MV-4-11 (cell line): ENCODE measurements at regions not wholly inside any gene's neighbourhood (a gene's known extent, or its start where the extent isn't known, plus 50 kb on each side); places are given as distances from the start of the nearest gene placed in this dataset.

Experiments
- DNase-seq: peaks from one replicate; lab custom pipeline; 2025; lab: John Stamatoyannopoulos, UW

DNA sequence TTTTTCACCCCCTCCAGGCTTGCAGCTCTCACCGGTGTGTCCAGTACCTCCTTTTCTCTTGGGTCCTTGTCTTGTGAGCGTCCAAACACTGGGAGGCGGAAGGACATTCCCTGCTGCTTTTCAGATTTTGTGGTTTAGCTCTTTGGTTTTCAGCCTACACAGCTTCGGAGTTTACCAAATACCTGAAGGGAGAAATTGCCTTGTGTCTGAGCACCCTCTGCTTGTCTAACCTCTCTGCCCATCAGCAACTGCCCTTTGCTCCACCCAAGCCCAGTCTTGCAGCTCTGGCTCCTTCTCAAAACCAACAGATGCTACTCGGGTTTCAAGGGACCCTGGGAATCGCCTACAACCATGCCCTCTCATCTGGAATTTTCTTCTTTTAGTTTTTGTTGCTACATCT, 519.1 kb upstream of the IGFBP3 start:
- no peak for DNase-seq

DNA sequence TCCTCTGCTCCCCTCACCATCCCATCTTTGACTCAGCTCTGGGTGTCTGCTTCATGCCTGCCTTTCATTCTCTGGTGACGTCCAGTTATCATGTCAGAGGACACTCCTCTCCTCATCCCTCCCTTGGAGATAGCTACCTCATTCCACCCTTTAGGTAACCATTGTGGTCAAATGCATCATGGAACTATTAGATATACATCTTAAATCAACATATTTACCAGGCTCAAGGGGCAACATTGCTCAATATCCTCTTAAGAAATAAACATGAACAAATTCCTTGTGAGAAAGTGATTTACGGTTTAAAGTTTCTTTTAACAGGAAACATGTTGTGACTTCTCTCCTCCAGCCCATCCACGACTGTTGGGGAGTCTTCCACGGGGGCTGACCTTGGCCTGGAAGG, 511.6 kb upstream of the IGFBP3 start:
- no peak for DNase-seq

- no peak for DNase-seq
Measured at GRCh38 chr7:46428295-46428694, 507.2 kb upstream of the IGFBP3 start.

- no peak for DNase-seq
Measured at GRCh38 chr7:46424934-46425333, 503.9 kb upstream of the IGFBP3 start.

DNA sequence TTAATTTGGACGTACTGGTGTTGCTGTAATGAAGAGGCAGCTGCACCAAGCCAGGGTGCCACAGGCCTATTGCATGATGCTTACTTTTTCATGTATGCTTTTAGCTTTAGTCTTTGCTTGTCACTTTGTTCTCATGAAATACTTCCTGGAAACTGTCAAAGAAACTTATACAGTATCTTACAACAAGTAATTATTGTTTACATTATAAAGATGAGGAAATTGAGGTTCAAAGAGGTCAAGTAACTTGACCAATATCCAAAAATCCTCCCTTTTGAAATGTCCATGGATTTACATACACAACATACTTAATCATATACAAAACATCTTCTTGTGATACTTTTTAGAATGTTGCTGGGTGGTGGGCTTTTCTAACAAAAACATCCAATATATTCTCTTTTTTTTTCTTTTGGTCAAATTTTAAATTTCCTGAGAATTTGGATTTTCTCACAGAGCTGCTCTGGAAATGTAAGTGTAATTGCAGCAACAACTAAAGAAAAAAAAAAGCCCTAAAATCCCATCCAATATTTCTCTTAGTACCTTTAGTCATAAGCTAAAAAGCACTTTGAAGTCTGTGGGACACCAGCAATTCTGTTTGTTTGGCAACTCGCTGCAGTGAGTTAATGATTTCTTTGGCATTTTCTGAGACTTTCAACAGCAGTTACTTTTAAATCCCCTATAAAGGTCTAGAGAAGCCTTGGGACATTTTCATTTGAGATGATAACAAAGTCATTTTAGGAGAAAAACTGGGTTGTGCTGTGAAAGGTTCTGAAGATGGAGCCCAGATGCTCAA, 500.6 kb upstream of the IGFBP3 start:
- DNase-seq, result no peak

DNA sequence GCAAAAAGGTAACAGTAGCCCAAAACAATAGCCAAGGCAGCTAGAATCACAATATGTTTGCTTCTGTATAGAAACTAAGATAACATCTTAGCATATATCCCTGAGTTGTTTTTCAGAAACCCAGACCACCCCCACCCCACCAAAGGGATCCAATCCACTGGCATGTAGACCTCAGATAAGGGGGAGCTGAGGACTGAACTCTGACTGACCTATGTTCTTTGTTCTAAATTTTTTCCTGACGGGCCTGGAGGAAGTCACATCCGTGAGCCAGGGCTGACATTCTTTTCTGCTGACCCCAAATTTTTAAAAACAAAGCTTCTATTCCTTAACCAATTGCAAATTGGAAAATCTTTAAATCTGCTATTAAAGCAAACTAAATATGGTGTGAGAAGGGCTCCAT, 493.9 kb upstream of the IGFBP3 start:
- no peak for DNase-seq

- DNase-seq, result no peak
Measured at GRCh38 chr7:46411236-46411635, 490.2 kb upstream of the IGFBP3 start.

DNA sequence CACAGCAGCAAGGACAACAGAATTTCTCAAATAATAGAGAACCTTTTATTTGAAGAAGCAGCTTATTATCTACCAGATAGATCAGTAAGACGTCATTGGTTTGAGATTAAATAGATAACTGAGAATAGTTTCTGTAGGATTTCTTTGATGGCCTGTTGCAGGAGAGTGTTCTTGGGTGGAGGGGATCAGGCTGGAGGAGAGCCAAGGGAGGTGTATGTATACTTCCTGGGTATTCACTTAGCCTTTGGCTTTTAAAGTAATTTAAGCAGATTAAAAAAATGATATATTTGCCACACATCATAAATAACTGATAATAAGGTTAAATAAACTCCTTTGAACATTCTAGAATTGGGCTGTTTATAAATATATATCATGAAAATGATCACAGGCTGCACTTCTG, 486.1 kb upstream of the IGFBP3 start:
- DNase-seq, result no peak

- DNase-seq, result no peak
Measured at GRCh38 chr7:46397591-46397990, 476.5 kb upstream of the IGFBP3 start.

DNA sequence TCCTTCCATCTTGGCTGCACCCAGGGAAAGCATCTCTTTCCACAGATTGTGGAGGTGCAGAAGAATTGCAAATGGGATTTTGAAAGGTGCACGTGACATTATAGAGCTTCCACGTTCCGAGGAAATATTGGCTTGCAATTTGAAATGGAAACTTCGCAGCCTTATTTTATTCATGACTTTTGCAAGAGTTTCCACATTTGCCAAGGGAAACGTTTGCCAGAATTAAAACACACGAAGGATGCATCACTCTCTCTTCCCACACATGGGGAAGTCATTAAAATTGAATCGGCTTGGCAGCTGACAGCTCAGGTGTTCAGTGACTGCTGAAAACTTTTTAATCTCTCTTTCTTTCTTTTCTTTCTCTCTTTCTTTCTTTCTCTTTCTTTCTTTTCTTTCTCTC, 475.4 kb upstream of the IGFBP3 start:
- DNase-seq, result no peak

DNA sequence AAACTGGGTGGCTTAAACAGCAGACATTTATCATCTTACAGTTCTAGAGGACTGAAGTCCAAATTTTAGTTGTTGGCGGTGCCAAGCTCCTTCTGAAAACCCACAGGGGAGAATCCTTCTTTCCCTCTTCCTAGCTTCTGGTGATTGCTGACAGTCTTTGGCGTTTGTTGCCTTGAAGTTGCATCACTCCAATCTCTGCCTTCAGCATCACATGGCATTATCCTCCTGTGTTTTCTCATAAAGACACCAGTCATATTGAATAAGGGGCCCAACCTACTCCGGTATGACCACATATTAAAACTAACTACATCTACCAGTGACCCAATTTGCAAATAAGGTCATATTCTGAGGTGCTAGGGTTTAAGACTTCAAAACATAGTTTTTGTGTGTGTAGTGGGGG, 472.1 kb upstream of the IGFBP3 start:
- DNase-seq, result no peak

- no peak for DNase-seq
Measured at GRCh38 chr7:46391231-46392201, 470.4 kb upstream of the IGFBP3 start.

DNA sequence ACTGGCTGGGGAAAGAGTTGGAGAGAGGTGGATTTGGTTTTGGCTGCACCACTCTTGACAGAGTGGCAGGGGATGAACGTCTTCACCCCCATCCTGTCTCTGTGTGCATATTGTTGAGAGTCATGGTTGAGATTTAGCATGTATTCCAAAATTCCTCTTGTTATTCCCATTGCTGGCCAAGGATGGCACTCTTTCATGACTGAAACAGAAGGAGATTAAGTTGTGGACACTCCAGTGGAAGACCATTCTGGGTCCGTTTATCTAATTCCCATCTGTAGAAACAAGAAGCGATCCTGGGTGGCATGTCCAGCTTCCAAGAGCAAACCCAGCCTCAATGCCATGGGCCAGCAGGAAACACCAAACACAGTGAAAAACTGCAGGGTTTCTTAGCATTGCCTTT, 469.0 kb upstream of the IGFBP3 start:
- DNase-seq, result no peak

GRCh38 chr7:46389146-46389545, 468.1 kb upstream of the IGFBP3 start:
- no peak for DNase-seq

DNA sequence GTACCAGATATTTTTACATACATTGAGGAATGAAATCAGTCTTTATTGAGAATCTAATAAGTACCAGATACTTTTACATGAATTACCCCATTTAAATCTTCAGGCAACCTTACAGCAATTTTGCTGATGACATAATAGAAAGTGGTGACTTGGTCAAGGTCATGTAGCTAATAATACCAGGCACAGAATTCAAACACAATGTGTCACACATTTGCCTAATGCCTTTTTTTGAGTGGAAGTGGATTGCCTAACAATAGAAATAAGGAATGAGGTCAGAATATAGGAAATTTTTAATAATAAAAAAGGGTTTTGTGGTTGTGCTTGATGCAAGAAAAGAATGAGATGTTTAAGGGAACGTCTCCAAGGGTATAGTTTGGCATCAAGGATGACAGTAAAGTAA, 466.6 kb upstream of the IGFBP3 start:
- no peak for DNase-seq

DNA sequence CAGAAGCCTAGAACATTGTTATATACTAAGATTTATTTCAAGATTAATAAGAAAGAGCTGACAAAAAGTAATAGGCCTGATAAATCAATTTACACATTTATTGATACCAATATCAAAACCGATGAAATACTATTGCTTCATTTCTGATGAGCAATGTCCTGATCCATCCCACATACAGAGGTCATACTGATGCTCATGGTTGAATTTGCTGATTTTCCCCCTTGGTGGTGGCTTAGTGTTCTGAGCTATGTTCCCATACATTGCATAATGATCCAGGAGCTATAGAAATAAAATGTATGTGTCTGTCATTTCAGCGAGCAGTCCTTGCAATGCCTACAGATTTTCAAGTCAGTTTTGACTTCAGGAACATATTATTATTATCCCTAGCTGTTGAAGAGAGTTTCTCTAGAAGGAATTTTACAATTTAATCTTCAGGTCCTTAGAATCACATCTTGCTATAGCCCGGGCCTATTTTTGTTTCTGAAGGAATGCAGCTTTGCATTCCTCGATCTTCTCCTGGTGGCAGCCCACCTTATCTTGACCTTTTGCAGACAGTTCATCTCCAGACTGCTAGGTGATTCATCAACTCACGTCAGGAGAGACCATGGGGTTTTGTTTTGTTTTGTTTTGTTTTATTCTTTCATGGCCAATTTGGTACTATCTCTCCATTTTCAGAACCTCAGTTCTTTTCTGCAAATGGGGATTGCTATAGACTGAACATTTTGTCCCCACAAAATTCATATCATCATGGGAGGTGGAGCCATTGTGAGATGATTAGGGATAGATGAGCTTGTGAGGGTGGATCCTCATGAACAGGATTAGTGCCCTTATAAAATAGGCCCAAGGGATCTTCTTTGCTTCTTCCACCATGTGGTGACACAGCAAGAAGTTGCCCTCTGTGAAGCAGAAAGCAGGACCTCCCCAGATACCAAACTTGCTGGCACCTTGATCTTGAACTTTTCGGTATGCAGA, 465.6 kb upstream of the IGFBP3 start:
- no peak for DNase-seq

- DNase-seq, result no peak
Measured at GRCh38 chr7:46385662-46386309, 464.7 kb upstream of the IGFBP3 start.

DNA sequence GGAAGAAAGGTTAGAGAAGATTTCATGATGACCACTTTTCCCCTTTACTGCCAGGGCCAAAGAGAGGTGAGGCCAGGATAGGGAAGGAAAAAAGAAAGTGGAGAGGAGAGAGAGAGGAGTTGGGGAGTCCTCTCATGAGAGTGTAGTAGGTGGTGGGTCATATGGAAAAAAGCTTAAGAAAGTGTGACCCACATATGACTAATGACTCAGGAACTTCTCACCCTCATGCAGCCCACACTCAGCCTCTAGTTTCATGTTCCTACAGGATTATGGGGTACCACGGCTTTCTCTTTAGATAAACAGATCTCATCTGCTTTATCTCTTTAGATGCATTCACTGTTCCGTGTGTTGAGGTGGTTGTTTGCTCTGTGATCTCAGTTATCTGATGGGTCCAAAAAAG, 462.5 kb upstream of the IGFBP3 start:
- no peak for DNase-seq

GRCh38 chr7:46369933-46370654, 449.0 kb upstream of the IGFBP3 start:
- no peak for DNase-seq

DNA sequence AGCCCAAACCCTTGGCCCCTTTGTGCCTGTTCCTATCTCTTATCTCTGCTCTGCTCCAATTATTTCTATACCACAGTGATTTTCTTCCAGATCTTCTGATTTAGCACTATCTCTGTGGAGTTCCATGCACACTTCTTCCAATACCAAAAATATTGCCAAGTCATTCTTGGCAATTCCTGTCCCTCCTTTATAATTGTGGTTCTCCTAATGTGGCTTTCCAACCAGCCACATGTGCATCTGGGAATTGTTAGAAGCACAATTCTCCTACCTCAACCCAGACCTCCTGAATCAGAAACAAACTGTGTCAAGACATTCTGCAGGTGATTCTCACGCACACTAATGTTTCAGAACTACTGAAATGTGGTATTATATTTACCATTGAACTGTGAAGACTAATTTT, 447.8 kb upstream of the IGFBP3 start:
- no peak for DNase-seq

DNA sequence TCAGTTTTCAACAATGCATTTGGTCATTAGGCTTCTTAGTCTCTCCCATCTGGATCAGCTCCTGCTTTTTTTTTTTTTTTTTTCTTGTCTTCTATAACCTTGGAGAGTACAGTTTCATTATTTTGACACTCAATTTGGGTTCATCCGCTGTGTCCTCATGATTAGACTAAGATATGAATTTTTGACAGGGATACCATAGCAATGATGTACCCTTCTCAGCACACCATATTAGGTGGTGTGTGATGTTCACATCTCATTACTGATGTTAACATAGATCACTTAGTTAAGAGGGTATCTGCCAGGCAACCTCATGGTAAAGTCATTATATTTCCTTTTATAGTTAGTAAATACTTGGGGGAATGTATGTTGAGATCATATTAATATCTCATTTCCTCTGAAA, 445.5 kb upstream of the IGFBP3 start:
- no peak for DNase-seq
